ENCODE measurements at regions not wholly inside any gene's neighbourhood (a gene's known extent, or its start where the extent isn't known, plus 50 kb on each side); places are given as distances from the start of the nearest gene placed in this dataset.

DNA sequence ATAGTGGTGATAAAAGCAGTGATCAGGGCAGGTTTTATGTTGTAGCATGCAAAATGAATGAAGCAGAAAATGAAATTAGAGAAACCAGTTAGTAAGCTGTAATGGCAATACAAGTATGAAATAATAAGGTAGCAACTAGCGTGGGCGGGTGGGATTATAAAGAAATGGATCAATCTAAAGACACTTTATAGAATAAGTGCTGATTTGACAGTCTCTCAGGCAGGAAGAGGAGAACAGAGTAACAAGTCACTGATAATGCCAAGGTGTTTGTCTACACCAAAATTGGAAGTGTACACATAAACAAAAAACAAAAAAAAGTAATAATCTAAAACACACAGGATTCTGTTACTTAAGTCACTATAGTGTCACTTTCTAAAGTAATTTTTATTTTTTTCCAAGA is 51.0 kb upstream of the PCBP1 start:
- in situ Hi-C loops (cut with HindIII; ENCODE audit: low sequenced_read_pairs) = no loop called here
- H3K4me3 ChIP-seq (ENCODE audit: low read depth, low read length) = no peak overlapping the region
- TF ChIP-seq CTCF (IDR thresholded peaks at IDR 0.05; ENCODE audit: low read depth, low read length) = no peak
- DNase-seq (ENCODE audit: low read depth, low spot score) = no peak

GRCh38 chr2:70035344-70035844 is 51.9 kb upstream of the PCBP1 start:
- H3K4me3 ChIP-seq (ENCODE audit: low read depth, low read length) = no peak overlapping the region
- no peak for TF ChIP-seq CTCF (IDR thresholded peaks at IDR 0.05; ENCODE audit: low read depth, low read length)
- in situ Hi-C loops (cut with HindIII; ENCODE audit: low sequenced_read_pairs) = no loop called here
- peak; percentile 52 for DNase-seq (ENCODE audit: low read depth, low spot score)

GRCh38 chr2:70030724-70031420 is 56.4 kb upstream of the PCBP1 start:
- DNase-seq (ENCODE audit: low read depth, low spot score) = no peak
- H3K4me3 ChIP-seq (ENCODE audit: low read depth, low read length) = no peak overlapping the region
- in situ Hi-C loops (cut with HindIII; ENCODE audit: low sequenced_read_pairs) = no loop called here
- TF ChIP-seq CTCF (IDR thresholded peaks at IDR 0.05; ENCODE audit: low read depth, low read length) = no peak

- H3K4me3 ChIP-seq (ENCODE audit: low read depth, low read length) = no peak overlapping the region
- in situ Hi-C loops (cut with HindIII; ENCODE audit: low sequenced_read_pairs) = no loop called here
- TF ChIP-seq CTCF (IDR thresholded peaks at IDR 0.05; ENCODE audit: low read depth, low read length) = no peak
- peak; percentile 24 for DNase-seq (ENCODE audit: low read depth, low spot score)
Observed at GRCh38 chr2:70029814-70030409, 57.4 kb upstream of the PCBP1 start.

- in situ Hi-C loops (cut with HindIII; ENCODE audit: low sequenced_read_pairs) = no loop called here
- no peak for TF ChIP-seq CTCF (IDR thresholded peaks at IDR 0.05; ENCODE audit: low read depth, low read length)
- DNase-seq (ENCODE audit: low read depth, low spot score) = no peak
- H3K4me3 ChIP-seq (ENCODE audit: low read depth, low read length) = no peak overlapping the region
Observed at GRCh38 chr2:70024284-70024683, 62.9 kb upstream of the ASPRV1 start.

DNA sequence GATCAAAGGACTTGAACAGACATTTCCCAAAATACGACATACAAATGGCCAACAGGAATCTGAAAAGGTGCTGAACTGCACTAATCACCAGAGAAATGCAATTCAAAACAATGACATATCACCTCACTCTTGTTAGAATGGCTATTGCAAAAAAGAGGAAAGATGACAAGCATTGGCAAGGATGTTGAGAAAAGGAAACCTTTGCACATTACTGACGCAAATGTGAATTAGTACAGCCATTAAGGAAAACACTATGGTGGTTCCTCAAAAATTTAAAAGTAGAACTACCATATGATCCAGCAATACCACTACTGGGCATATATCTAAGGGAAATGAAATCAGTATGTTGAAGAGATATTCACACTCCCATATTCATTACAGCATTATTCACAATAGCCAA is 57.7 kb upstream of the ASPRV1 start:
- no peak for TF ChIP-seq CTCF (IDR thresholded peaks at IDR 0.05; ENCODE audit: low read depth, low read length)
- no peak overlapping the region for H3K4me3 ChIP-seq (ENCODE audit: low read depth, low read length)
- no peak for DNase-seq (ENCODE audit: low read depth, low spot score)
- in situ Hi-C loops (cut with HindIII; ENCODE audit: low sequenced_read_pairs) = no loop called here
